Left ventricle myocardium inferior (tissue), 1 donor: ENCODE measurements at regions not wholly inside any gene's neighbourhood (a gene's known extent, or its start where the extent isn't known, plus 50 kb on each side); places are given as distances from the start of the nearest gene placed in this dataset.
A peak's percentile ranks its signal among the peaks of the same experiment; 100 is the strongest.

Source experiments
- DNase-seq: peaks from one replicate; pipeline ENCODE4 v3.0.0-alpha.2; 2020
- H3K27ac ChIP-seq: fragments of 200-600 bp; replicated peaks from 2 replicates; pipeline ENCODE4 v1.8.0; 2021
- H3K27me3 ChIP-seq: fragments of 200-600 bp; 2 replicates; pipeline ENCODE4 v1.8.0; 2021; ENCODE audit warnings: low read depth
- H3K36me3 ChIP-seq: fragments of 200-600 bp; 2 replicates; pipeline ENCODE4 v1.8.0; 2021
- H3K4me1 ChIP-seq: fragments of 200-600 bp; 2 replicates; pipeline ENCODE4 v1.8.0; 2021
- H3K4me3 ChIP-seq: fragments of 200-600 bp; 2 replicates; pipeline ENCODE4 v1.8.0; 2021; ENCODE audit warnings: mild to moderate bottlenecking, moderate library complexity
- H3K9me3 ChIP-seq: fragments of 200-600 bp; replicated peaks from 2 replicates; pipeline ENCODE4 v1.8.0; 2021
- CTCF ChIP-seq: fragments of 200-600 bp; IDR thresholded peaks from 2 replicates; pipeline ENCODE4 v1.8.0; 2021; ENCODE audit warnings: antibody characterized with exemption, mild to moderate bottlenecking, borderline replicate concordance
- intact Hi-C: fragments of 100-400 bp; cut with micrococcal nuclease; formaldehyde crosslinking; loops from one replicate; pipeline ENCODE4 v1.11.0; 2022
- donor health status: DM: no; HTN: yes; CAD: no; lungs with severe emphysema.

DNA sequence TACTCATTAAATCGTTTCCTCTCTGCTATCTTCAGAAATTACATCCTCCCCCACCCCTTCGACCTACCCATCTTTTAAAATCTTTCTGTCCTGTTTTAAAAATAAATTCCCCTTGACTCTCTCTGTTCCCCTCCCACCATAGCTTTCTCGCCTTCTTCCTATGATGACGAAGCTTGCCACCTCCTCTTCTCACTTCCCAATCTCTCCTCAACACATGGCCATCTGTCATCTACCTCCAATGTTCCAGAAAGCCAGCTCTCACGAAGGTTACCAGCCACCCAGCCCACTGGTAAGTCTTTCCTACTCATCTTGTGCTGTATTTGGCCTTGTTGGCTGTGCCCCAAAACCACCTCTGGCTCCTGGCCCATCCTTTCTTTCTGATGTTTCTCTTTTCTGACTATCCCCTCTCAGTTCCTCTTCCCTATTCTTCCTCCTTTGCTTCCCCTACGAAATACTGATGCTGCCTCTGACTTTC, 346.3 kb downstream of the ENC1 start:
- Histone ChIP-seq H3K4me1 (peaks cover 16% of the 10 kb centered on the region), H3K9me3 (no peaks in the 10 kb centered on the region), H3K4me3 (no peak overlapping the region), H3K27me3 (peaks cover 4% of the 10 kb centered on the region), H3K27ac (no peak overlapping the region), H3K36me3 (no peaks in the 10 kb centered on the region)
- DNase-seq = peak; percentile 41
- no peak for TF ChIP-seq CTCF
- intact Hi-C loops = no loop called here

DNA sequence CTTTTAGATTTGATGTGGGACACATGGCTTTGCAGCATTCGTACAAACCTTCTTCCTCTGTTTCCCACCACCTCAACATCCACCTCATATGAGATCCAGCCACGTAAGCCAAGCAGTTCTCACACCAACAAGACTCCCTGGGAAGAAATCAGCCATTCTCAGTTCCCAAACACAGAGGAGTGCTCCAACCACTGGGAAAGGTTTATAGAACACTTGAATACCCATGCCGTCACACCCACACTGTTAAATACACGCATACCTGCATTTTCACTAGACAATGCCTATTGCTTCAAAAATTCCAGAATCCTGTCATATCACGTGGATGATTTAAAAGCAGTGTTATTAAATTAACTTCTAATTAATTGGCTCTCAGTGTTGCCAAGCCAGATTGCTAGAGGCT, 347.3 kb downstream of the ENC1 start:
- no peaks in the 10 kb centered on the region for H3K27me3 ChIP-seq
- peaks cover 25% of the 10 kb centered on the region for H3K4me1 ChIP-seq
- no peak overlapping the region for H3K27ac ChIP-seq
- intact Hi-C loops = no loop called here
- H3K9me3 ChIP-seq = no peaks in the 10 kb centered on the region
- no peaks in the 10 kb centered on the region for H3K36me3 ChIP-seq
- no peak overlapping the region for H3K4me3 ChIP-seq
- no peak for DNase-seq
- TF ChIP-seq CTCF = no peak

DNA sequence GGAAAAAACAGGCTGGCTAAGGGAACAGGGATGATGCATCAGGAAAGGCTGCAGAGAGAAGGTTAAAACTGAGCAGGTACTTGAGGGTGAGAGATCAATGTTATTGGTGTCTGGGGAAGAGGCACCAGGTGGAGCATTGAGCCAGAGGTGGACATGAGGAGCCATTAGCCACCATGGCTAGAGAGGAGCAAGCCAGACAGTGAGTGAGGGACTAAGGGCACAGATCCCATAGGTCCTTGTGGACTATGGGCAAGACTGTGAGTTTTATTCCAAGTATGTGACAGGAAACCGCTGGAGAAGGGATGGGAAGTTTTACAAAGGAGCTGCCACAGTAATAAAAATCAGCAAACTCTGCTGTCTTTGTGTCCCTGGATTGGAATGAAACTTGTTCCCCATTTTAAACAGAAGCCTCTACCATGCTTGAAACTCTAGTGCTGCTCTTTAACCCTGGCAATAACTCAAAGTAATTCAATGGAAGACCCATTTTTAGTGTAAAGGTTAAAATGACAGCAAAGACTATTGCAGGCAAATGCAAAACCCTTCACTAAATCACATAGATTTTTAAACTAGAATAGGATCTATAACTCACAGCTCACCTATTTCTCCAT, 349.8 kb downstream of the ENC1 start:
- H3K9me3 ChIP-seq = no peaks in the 10 kb centered on the region
- H3K4me1 ChIP-seq = peaks cover 22% of the 10 kb centered on the region
- DNase-seq = no peak
- H3K27ac ChIP-seq = no peak overlapping the region
- no peaks in the 10 kb centered on the region for H3K27me3 ChIP-seq
- intact Hi-C loops = no loop called here
- no peak overlapping the region for H3K4me3 ChIP-seq
- H3K36me3 ChIP-seq = no peaks in the 10 kb centered on the region
- peak; percentile 13 for TF ChIP-seq CTCF

DNA sequence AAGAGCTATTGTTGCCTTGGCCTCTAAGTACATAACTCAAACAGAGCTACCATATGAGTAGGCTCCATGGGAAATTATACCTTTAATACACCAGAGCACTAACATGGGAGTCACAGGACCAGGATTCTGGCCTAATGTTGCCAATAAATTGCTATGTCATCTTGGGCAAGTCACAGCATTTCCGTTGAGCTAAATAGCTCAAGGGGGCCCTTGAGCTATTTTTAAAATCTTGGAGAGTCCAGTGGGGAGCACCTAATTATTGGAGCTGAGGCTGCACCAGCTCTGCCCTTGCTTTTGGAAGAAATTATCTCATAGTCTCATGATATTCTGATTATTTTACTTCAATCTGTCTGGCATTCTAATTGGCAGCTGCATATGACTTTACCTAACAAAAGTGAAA, 350.8 kb downstream of the ENC1 start:
- Histone ChIP-seq H3K9me3 (no peaks in the 10 kb centered on the region), H3K36me3 (no peaks in the 10 kb centered on the region), H3K4me3 (no peak overlapping the region), H3K27me3 (no peaks in the 10 kb centered on the region), H3K27ac (peak overlapping the region; percentile 75), H3K4me1 (peaks cover 22% of the 10 kb centered on the region)
- no peak for DNase-seq
- TF ChIP-seq CTCF = no peak
- intact Hi-C loops = no loop called here

DNA sequence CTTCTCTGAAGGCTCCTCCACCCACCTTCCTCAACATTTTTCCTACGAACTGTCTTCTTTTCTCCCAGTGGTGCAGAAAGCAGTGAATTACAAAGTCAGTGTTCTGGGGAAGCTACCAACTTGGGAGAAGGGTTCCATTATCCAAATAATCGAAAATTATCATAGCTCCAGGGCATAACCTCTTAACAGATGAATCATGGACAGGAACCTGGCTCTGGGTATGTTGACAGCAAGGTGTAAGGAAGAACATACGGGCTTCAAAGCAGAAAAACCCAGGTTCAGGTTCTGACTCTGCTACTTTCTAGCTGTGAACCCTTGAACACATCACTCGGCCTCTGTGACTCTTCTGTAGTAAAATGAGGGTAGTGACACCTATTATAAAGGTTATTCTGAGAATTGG, 351.3 kb downstream of the ENC1 start:
- intact Hi-C loops = no loop called here
- H3K36me3 ChIP-seq = no peaks in the 10 kb centered on the region
- DNase-seq = no peak
- H3K27me3 ChIP-seq = no peaks in the 10 kb centered on the region
- H3K4me3 ChIP-seq = no peak overlapping the region
- no peak for TF ChIP-seq CTCF
- no peaks in the 10 kb centered on the region for H3K9me3 ChIP-seq
- H3K27ac ChIP-seq = peak overlapping the region; percentile 75
- H3K4me1 ChIP-seq = peaks cover 22% of the 10 kb centered on the region
